HFFc6 (cell line): ENCODE measurements at regions not wholly inside any gene's neighbourhood (a gene's known extent, or its start where the extent isn't known, plus 50 kb on each side); places are given as distances from the start of the nearest gene placed in this dataset.

Source experiments
- DNase-seq: peaks from one replicate; pipeline ENCODE4 v3.0.0-alpha.2; 2018
- H3K27ac Mint-ChIP-seq: 2 replicates; pipeline ENCODE4 v1.8.0; 2020; ENCODE audit warnings: mild to moderate bottlenecking, mixed read lengths
- H3K27me3 Mint-ChIP-seq: 2 replicates; pipeline ENCODE4 v1.8.0; 2021; ENCODE audit warnings: mild to moderate bottlenecking, moderate library complexity, mixed read lengths; ENCODE audit not compliant: insufficient read depth
- H3K36me3 Mint-ChIP-seq: 2 replicates; pipeline ENCODE4 v1.8.0; 2021; ENCODE audit warnings: low read depth, mixed read lengths
- H3K4me1 Mint-ChIP-seq: 2 replicates; pipeline ENCODE4 v1.8.0; 2020; ENCODE audit warnings: low read depth, mixed read lengths
- H3K4me3 Mint-ChIP-seq: 2 replicates; pipeline ENCODE4 v1.8.0; 2020; ENCODE audit warnings: mild to moderate bottlenecking, moderate library complexity, mixed read lengths
- H3K9me3 Mint-ChIP-seq: 2 replicates; pipeline ENCODE4 v1.8.0; 2020; ENCODE audit warnings: mild to moderate bottlenecking, mixed read lengths
- CTCF ChIP-seq: fragments of 200-600 bp; sonication (generic); IDR thresholded peaks from 2 replicates; pipeline ENCODE4 v1.5.0; 2021; ENCODE audit warnings: antibody characterized with exemption, mild to moderate bottlenecking

GRCh38 chr2:6444514-6444913 lies 421.2 kb downstream of the CMPK2 start:
- no peak overlapping the region for H3K27ac Mint-ChIP-seq
- H3K36me3 Mint-ChIP-seq = no peaks in the 10 kb centered on the region
- no peaks in the 10 kb centered on the region for H3K4me1 Mint-ChIP-seq
- DNase-seq = no peak
- no peak overlapping the region for H3K4me3 Mint-ChIP-seq
- no peak for TF ChIP-seq CTCF
- H3K9me3 Mint-ChIP-seq = peaks cover 21% of the 10 kb centered on the region
- H3K27me3 Mint-ChIP-seq = peaks cover 3% of the 10 kb centered on the region; the same call in 1 of the 2 replicates

GRCh38 chr2:6445156-6445555 lies 420.6 kb downstream of the CMPK2 start:
- Mint-ChIP-seq H3K27ac (no peak overlapping the region), H3K4me3 (no peak overlapping the region), H3K27me3 (peaks cover 3% of the 10 kb centered on the region; the same call in 1 of the 2 replicates), H3K4me1 (no peaks in the 10 kb centered on the region), H3K36me3 (no peaks in the 10 kb centered on the region), H3K9me3 (peaks cover 21% of the 10 kb centered on the region)
- no peak for TF ChIP-seq CTCF
- no peak for DNase-seq

DNA sequence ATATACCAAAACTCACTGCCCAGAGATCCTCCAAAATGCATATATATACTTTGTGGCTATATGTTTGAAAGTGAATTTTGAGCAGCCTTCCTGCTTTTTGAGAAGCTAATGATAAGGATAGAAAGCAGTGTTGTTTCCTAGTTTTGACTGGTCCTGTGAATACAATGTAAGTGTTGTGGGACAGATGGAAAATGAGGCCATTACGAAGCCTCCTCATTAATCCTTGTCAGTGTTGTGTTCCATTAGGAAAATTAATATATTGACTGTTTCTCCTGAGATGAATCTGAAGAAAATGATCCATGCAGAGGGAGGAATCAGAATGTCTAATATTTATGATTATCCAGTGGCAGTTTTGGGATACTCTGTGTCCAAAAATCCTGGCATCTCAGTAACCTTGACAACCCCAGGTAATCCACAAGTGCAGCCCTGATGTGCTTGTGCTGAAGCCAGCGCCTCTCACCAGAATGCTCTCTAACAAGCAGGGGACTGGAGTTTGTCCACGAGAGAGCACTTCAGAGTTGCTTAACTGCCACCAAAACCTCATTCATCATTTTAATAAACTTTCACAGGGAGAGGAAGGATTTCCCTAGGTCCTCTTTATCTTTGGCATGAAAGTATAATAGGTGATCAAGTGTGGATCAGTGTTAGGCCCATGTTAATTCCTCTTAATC lies 418.6 kb downstream of the CMPK2 start:
- no peaks in the 10 kb centered on the region for H3K36me3 Mint-ChIP-seq
- DNase-seq = no peak
- H3K4me3 Mint-ChIP-seq = no peak overlapping the region
- no peaks in the 10 kb centered on the region for H3K4me1 Mint-ChIP-seq
- no peak overlapping the region for H3K27ac Mint-ChIP-seq
- H3K27me3 Mint-ChIP-seq = peaks cover 3% of the 10 kb centered on the region; the same call in 1 of the 2 replicates
- no peak for TF ChIP-seq CTCF
- peaks cover 15% of the 10 kb centered on the region for H3K9me3 Mint-ChIP-seq

- Mint-ChIP-seq H3K4me1 (no peaks in the 10 kb centered on the region), H3K27me3 (peaks cover 3% of the 10 kb centered on the region; the same call in 1 of the 2 replicates), H3K27ac (no peak overlapping the region), H3K36me3 (no peaks in the 10 kb centered on the region), H3K4me3 (no peak overlapping the region), H3K9me3 (peaks cover 7% of the 10 kb centered on the region; the same call in 1 of the 2 replicates)
- TF ChIP-seq CTCF = no peak
- no peak for DNase-seq
These were observed 416.8 kb downstream of the CMPK2 start for GRCh38 chr2:6448893-6449292.

- Mint-ChIP-seq H3K4me3 (no peak overlapping the region), H3K36me3 (no peaks in the 10 kb centered on the region), H3K27ac (no peak overlapping the region), H3K9me3 (peaks cover 6% of the 10 kb centered on the region; the same call in 1 of the 2 replicates), H3K27me3 (peaks cover 3% of the 10 kb centered on the region; the same call in 1 of the 2 replicates), H3K4me1 (no peaks in the 10 kb centered on the region)
- no peak for TF ChIP-seq CTCF
- DNase-seq = no peak
These were observed 416.4 kb downstream of the CMPK2 start for GRCh38 chr2:6449343-6449742.
